GM18873 (cell line): ENCODE measurements at regions not wholly inside any gene's neighbourhood (a gene's known extent, or its start where the extent isn't known, plus 50 kb on each side); places are given as distances from the start of the nearest gene placed in this dataset.
"Not testable (repeated sequence)": the region's sequence is repeated elsewhere in the genome, so short reads cannot be mapped to it uniquely, and the experiment has no call there.

Experiments used
- ATAC-seq: cut with Tn5 transposase; IDR thresholded peaks from one replicate; pipeline ENCODE4 v1.9.1; 2021; ENCODE audit warnings: mild to moderate bottlenecking, moderate library complexity, moderate number of reproducible peaks; ENCODE audit not compliant: unreplicated experiment, low FRiP score

GRCh38 chr22:22062306-22062793 lies 79.8 kb upstream of the TOP3B start:
- no peak for ATAC-seq

DNA sequence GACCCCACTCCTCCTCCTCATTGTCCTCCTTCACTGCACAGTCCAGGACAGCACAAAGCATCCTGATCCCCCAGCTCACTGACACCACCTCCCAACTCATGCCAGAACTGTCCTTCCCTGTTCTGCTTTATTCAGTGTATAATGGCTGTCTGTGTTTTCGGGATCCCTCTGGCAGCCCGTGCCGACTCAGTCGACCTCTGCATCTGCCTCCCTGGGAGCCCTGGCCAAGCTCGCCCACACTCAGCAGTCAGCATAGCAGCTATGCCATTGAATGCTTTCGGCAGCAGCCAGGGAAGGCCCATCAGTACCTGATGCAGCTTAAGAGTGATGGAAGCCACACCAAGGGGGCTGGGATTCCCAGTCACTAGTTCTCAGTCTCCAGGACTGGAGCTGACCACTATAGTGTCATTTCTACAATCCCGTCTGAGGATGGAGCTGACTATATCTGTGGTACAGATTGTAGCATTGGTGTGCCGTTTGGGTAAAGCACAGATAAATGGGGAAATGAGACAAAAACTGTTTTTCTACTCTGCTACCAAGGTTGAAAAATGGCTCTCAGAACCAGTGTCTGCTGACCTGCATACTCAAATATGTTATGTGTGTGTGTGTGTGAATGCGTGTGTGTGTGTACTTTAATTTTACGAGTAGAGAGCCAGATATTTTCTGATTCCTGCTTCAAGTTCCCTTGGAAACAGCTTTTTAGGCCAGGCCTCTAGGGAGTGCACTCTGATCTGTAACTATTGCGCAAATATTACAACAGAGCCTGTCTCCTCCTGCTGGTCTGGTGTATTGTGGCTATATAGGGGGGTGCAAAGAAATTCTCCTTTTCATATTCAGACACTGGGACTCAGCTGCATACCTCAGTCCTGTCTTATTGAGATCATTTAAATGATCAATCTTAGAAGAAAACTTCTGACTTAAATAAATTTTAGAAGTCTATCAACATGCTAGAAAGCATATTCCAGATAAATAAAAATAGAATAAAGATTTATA lies 78.8 kb upstream of the TOP3B start:
- no peak for ATAC-seq

DNA sequence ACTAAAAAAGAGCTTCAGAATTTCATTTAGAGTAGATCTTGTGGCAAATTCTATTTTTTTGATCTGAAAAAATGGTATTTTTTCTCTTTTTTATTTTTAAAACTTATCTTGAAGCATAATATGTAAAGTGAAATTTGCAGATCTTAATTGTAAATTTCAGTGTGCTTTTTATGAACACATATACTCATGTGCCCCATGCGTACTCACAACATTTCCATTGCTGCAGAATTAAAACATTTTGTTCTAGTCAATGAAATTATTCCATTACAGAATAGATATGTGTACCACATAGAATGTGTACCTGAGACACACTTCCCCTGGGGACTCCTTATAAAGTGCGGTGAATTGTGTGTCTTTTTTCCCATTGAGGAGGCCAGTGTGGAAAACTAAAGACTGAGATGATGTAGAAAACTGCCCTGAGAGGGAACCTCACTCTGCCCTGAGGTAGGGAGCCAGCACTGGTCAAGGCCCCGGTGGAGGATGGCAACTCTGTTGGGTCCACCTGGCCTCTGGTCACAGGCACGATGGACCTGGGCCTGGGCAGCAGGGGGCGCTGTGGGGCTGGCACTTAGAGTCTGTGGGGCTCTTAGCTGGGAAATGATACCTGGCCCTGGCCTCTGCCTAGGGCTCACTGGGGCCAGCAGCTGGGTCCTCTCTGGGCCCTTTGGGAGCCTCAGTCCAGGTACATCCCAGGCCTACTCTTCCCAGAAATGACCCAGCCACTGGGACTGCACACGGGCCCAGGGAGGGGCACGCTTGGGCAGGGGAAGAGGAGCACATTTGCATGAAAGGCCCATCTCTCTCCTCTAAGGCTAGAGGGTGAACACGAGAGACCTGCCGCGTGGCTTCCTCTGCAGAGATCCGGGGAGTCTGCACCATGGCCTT lies 77.9 kb upstream of the TOP3B start:
- ATAC-seq = no peak

GRCh38 chr22:22059291-22060002 lies 76.9 kb upstream of the TOP3B start:
- ATAC-seq = no peak

DNA sequence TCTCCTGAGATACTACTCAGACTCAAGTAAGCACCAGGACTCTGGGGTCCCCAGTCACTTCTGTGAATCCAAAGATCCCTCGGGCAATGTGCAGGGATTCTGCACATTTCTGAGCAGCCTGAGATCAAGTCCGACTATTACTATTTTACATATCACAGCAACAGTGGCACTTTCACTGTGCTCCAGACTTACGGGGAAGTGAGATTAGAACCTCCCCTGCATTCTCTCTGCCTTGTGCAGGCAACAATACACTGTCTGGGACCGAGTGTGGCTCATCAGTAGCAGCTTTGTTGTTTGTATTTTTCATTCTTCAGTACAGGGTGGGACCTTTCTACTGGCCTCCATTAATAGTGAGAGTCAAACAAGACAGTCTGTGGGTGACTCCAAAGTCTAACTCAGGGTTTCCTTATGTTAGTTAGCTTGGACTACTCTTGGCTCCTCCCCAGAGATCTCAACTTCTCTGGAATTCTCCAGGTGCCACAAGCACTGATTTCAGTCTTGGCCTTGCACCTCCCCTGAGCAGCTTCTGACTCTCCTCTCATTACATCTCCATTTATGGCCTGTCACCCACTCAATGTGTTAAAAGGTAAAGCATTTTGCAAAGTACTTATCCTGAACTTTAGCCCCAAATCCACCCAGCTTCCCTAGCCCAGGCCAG lies 76.2 kb upstream of the TOP3B start:
- no peak for ATAC-seq

- no peak for ATAC-seq
Observed at GRCh38 chr22:22057617-22058378, 75.2 kb upstream of the TOP3B start.

- not testable (repeated sequence) for ATAC-seq
Observed at GRCh38 chr22:22056809-22057594, 74.4 kb upstream of the TOP3B start.

DNA sequence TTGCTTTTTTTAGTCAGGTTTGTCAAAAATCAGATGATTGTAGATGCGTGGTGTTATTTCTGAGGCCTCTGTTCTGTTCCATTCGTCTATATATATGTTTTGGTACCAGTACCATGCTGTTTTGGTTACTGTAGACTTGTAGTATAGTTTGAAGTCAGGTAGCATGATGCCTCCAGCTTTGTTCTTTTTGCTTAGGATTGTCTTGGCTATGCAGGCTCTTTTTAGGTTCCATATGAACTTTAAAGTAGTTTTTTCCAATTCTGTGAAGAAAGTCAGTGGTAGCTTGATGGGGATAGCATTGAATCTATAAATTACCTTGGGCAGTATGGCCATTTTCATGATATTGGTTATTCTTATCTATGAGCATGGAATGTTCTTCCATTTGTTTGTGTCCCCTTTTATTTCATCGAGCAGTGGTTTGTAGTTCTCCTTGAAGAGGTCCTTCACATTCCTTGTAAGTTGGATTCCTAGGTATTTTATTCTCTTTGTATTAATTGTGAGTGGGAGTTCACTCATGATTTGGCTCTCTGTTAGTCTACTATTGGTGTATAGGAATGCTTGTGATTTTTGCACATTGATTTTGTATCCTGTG lies 70.1 kb upstream of the TOP3B start:
- not testable (repeated sequence) for ATAC-seq

- not testable (repeated sequence) for ATAC-seq
Observed at GRCh38 chr22:22051032-22051431, 68.4 kb upstream of the TOP3B start.

- ATAC-seq = no peak
Observed at GRCh38 chr22:22050141-22050775, 67.7 kb upstream of the TOP3B start.

- ATAC-seq = no peak
Observed at GRCh38 chr22:22049684-22050083, 67.1 kb upstream of the TOP3B start.

DNA sequence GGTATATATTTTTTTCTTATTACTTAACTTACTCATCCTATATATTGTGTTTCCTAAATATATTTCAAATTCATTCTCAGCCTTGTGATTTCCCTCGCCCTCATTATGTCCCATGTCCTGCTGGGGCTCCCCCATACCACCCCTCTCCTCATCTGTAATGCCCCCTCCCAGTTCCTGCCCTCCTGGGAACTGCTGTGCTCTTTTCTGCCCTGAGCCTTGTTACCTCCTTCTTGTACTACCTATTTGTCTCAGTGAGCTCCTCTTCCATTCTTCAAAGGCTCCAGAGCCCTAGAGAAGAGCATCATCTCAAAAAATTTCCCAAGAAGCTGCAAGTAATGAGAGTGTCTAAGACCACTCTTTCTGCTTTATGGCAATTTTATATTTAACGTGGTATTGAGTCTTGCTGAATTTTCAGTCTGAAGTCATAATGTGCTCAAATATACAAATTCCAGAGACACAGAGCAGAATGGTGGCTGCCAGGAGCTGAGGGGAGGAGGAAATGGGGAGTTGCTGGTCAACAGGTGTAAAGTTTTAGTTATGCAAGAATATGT lies 66.5 kb upstream of the TOP3B start:
- ATAC-seq = no peak

GRCh38 chr22:22048318-22048942 lies 65.8 kb upstream of the TOP3B start:
- ATAC-seq = no peak

DNA sequence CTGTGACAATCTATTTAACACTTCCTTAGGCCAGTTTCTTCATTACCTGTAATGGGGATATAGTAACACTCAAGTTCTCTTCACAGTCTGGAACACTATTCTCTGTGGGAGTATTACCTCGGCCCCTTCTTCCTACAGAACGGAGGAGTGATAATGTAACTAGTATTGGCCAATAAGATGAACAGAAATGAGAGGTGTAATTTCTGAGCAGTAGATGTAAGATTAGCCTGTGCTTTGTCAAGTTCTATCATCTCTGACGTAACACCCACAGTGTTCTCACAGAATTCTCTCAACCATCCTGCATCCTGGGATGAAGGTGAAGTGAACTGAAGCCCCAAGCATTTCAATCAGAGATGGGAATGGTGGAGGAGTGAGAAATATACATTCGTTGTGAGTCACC lies 65.2 kb upstream of the TOP3B start:
- no peak for ATAC-seq

- ATAC-seq = no peak
Observed at GRCh38 chr22:22047266-22047665, 64.7 kb upstream of the TOP3B start.

- no peak for ATAC-seq
Observed at GRCh38 chr22:22046370-22046769, 63.8 kb upstream of the TOP3B start.
